ENCODE measurements at regions not wholly inside any gene's neighbourhood (a gene's known extent, or its start where the extent isn't known, plus 50 kb on each side); places are given as distances from the start of the nearest gene placed in this dataset.

GRCh38 chr1:67893126-67893495 is 59.8 kb upstream of the GNG12 start:
- CTCF ChIA-PET = no interaction called here

More at GRCh38 chr1:67893126-67893495, 59.8 kb upstream of the GNG12 start:
- DNase-seq (ENCODE audit: low read depth, low spot score) = no peak
- no TSS peak for BruUV-seq (replicated peaks)
- H3K4me2 ChIP-seq (ENCODE audit: low read length) = no peak overlapping the region
- H3K9me2 ChIP-seq (ENCODE audit: insufficient read depth) = no peaks in the 10 kb centered on the region
- ChIA-PET POLR2A (no interaction called here), RAD21 (ENCODE audit: low non-redundant PET in 1 of 2, low total read pairs in 2 of 2, uncharacterized antibody in 2 of 2, unreplicated experiment in 2 of 2) (no interaction called here)
- no peak for TF ChIP-seq CTCF (IDR thresholded peaks at IDR 0.05 in 2 of 3, conservative IDR thresholded peaks at IDR 0.05 in 1 of 3; ENCODE audit: borderline replicate concordance in 1 of 3, insufficient read depth in 1 of 3, low read depth in 2 of 3, low read length in 2 of 3)
- no peak for TF ChIP-seq ZBTB33 (IDR thresholded peaks at IDR 0.05; ENCODE audit: extremely low read depth, insufficient replicate concordance, low read length)
- no peak for TF ChIP-seq EGR1 (IDR thresholded peaks at IDR 0.05; ENCODE audit: low read depth)
- no peak for TF ChIP-seq CEBPB (IDR thresholded peaks at IDR 0.05; ENCODE audit: low read depth)
- TF ChIP-seq YY1 (IDR thresholded peaks at IDR 0.05; ENCODE audit: extremely low read depth, insufficient replicate concordance, low read depth, low read length) = no peak
- no peak for TF ChIP-seq ELF1 (IDR thresholded peaks at IDR 0.05; ENCODE audit: borderline replicate concordance, low read depth)
- no peak for TF ChIP-seq EZH2 (IDR thresholded peaks at IDR 0.05)
- TF ChIP-seq SRF (IDR thresholded peaks at IDR 0.05; ENCODE audit: low read depth) = no peak
- no peak for TF ChIP-seq SP1 (IDR thresholded peaks at IDR 0.05; ENCODE audit: low read depth)
- TF ChIP-seq POLR2A (IDR thresholded peaks at IDR 0.05; ENCODE audit: borderline replicate concordance, extremely low read depth, insufficient read depth, insufficient read length) = no peak
- TF ChIP-seq CBX3 (IDR thresholded peaks at IDR 0.05; ENCODE audit: low read depth) = no peak
- TF ChIP-seq TCF7L2 (IDR thresholded peaks at IDR 0.05; ENCODE audit: borderline replicate concordance, extremely low read depth, insufficient read depth, insufficient read length) = no peak
- TF ChIP-seq REST (IDR thresholded peaks at IDR 0.05; ENCODE audit: low read depth) = no peak
- TF ChIP-seq JUND (IDR thresholded peaks at IDR 0.05) = no peak
- TF ChIP-seq ZFX (IDR thresholded peaks at IDR 0.05) = no peak
- no peak for TF ChIP-seq POLR2AphosphoS5 (IDR thresholded peaks at IDR 0.05; ENCODE audit: low read depth, low read length)
- no peak overlapping the region for H3K4me3 ChIP-seq (replicated peaks in 1 of 2; ENCODE audit: low read depth in 1 of 2, low read length in 2 of 2)
- no peak overlapping the region for H3K27ac ChIP-seq (ENCODE audit: low read depth, low read length)
- H3K9ac ChIP-seq (ENCODE audit: low read length) = no peak overlapping the region
- H3K36me3 ChIP-seq (ENCODE audit: control insufficient read depth in 1 of 2, insufficient read depth in 2 of 2, low read length in 2 of 2) = no peaks in the 10 kb centered on the region
- H3K79me2 ChIP-seq (ENCODE audit: insufficient read depth, low read length) = no peaks in the 10 kb centered on the region
- no peaks in the 10 kb centered on the region for H3K27me3 ChIP-seq (ENCODE audit: insufficient read depth, low read length)
- ATAC-seq = no peak
- H4K20me1 ChIP-seq (ENCODE audit: insufficient read depth) = no peaks in the 10 kb centered on the region
- H3K4me1 ChIP-seq (ENCODE audit: control insufficient read depth in 1 of 2, insufficient read depth in 2 of 2, low read length in 2 of 2) = peaks cover 3 to 16% of the 10 kb centered on the region in 2 experiments; a peak in 2 of 4 replicates
- intact Hi-C loops (cut with micrococcal nuclease) = no loop called here
- H2AFZ ChIP-seq (ENCODE audit: low read depth, low read length, poor library complexity, severe bottlenecking) = no peak overlapping the region
- no peaks in the 10 kb centered on the region for H3K9me3 ChIP-seq (ENCODE audit: control insufficient read depth in 1 of 2, insufficient read depth in 1 of 2, low read depth in 1 of 2, low read length in 2 of 2)
